NCI-H146 (cell line): ENCODE measurements at regions not wholly inside any gene's neighbourhood (a gene's known extent, or its start where the extent isn't known, plus 50 kb on each side); places are given as distances from the start of the nearest gene placed in this dataset.
"Not testable (repeated sequence)": the region's sequence is repeated elsewhere in the genome, so short reads cannot be mapped to it uniquely, and the experiment has no call there.

Experiments used
- DNase-seq: peaks from one replicate; lab custom pipeline; 2025; lab: John Stamatoyannopoulos, UW

- no peak for DNase-seq
These were observed 71.4 kb downstream of the TLR4 start for GRCh38 chr9:117775591-117775990.

GRCh38 chr9:117777823-117778222 lies 73.6 kb downstream of the TLR4 start:
- no peak for DNase-seq

DNA sequence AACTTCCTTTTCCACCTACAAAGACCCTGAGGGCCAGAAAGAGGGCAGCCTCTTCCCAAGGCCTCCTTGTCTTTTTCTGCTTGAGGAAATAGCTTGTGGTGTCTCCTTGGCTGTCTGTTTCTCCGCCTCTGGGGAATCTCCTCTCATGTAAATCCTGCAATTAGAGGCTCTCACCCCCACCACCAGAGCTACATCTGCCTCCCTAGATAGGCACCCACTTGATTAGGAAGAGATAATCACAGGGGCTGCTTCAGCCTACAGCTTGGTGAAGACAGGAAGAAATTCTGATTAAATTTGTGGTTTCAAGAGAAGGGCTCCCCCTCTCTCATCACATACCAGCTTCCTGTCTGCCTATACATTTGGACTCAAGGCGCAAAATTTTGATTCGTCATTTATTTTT lies 75.6 kb downstream of the TLR4 start:
- DNase-seq: no peak

DNA sequence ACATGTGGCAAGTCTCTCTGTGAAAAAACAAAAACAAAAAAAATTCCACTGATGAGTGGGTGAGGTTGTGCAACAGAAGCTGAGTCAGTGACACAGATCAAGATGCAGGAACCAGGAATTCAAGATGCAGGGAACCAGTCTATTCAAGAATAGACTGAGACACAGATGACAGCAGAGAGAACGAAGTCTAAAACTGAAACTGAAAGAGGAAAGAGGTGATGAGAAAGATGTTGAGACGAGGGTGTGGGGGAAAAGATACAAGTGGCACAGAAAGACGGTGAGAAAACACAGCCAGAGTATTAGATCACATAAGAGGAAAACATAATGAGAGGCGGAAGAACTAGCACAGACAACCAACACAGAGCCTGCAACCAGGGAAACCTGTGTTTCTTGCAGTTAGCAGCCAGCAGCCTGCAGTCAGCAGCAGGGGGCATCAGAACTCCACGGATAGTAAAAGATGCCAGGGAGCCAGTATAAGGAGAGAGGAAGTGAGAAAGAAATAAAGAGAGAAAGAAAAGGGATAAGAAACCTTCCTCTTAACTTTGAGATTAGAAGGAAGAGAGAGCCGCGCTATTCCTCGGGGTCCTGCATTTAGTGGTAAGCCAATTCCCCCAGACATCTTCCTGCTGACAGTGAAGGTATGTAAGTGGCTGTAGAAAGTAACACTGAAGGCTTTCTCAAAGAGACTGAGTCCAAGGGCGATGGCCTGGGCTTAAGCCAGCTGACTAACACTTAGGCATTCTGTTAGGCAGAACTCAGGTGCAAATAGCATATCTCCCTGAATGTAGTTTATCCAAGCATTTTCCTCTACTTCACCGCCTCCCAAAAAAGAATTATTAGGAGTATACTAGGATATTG lies 79.0 kb downstream of the TLR4 start:
- peak; percentile 34 for DNase-seq

GRCh38 chr9:117783828-117784227 lies 79.6 kb downstream of the TLR4 start:
- no peak for DNase-seq

DNA sequence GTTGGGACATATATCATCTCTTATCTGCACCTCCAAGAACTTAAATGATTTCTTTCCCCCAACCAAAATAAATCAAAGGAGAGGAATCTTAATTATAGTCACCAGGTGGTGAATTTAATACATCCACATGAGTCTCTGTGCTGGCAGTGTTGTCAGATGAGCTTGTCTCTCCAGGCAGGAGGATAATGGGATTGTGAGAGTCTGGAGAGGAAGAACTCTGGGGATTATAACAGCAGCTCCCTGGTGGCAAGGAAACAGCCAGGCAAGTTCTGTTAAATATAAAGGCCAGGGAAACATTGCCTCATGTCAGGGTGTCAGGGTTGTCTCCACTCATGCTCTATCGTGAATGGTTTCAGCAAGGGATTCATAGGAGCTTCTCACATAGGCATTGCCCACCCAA lies 80.8 kb downstream of the TLR4 start:
- DNase-seq: no peak

- no peak for DNase-seq
These were observed 83.5 kb downstream of the TLR4 start for GRCh38 chr9:117787746-117788145.

- no peak for DNase-seq
These were observed 91.1 kb downstream of the TLR4 start for GRCh38 chr9:117795271-117795670.

- DNase-seq: no peak
These were observed 92.5 kb downstream of the TLR4 start for GRCh38 chr9:117796681-117797080.

GRCh38 chr9:117800389-117800788 lies 96.2 kb downstream of the TLR4 start:
- DNase-seq: no peak

- no peak for DNase-seq
These were observed 105.5 kb downstream of the TLR4 start for GRCh38 chr9:117809751-117810150.

- no peak for DNase-seq
These were observed 111.1 kb downstream of the TLR4 start for GRCh38 chr9:117815315-117815714.

GRCh38 chr9:117815948-117816347 lies 111.7 kb downstream of the TLR4 start:
- no peak for DNase-seq

DNA sequence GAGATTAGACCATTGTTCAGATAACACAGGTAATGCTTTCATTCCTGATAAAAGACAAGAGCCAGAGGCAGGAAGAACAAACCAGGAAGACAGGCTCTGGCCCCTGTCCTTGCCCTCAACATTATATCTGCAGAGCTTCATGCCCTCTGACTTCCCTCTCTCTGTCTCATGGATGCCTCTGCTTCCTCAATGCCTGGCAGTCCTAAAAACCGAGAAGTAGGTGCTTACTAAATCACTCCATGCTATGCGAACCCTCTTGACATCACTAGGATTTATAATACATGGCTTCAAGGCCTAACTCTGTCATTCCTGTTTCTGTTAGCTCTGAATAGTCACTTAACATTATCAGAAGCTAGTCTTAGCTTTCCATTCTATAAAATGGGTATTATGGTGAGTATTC lies 117.8 kb downstream of the TLR4 start:
- DNase-seq: no peak

DNA sequence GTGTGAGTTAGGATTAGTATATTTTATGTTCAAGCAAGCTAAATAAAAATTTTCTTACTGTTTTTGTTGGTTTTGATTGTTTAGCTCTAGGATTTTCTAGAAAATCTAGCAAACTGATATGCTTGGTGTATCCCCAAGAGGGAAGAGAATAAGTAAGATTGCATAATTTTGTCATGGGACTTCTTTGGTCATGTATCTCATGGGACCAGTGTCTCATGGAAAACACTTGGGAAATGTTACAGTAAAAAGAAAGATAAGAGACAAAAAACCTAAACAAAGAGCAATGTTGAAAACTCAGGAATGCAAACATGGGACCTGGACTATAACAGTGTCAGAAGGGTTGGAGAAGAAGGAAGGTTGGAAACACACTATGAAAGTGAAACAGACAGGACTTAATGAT lies 119.4 kb downstream of the TLR4 start:
- no peak for DNase-seq

DNA sequence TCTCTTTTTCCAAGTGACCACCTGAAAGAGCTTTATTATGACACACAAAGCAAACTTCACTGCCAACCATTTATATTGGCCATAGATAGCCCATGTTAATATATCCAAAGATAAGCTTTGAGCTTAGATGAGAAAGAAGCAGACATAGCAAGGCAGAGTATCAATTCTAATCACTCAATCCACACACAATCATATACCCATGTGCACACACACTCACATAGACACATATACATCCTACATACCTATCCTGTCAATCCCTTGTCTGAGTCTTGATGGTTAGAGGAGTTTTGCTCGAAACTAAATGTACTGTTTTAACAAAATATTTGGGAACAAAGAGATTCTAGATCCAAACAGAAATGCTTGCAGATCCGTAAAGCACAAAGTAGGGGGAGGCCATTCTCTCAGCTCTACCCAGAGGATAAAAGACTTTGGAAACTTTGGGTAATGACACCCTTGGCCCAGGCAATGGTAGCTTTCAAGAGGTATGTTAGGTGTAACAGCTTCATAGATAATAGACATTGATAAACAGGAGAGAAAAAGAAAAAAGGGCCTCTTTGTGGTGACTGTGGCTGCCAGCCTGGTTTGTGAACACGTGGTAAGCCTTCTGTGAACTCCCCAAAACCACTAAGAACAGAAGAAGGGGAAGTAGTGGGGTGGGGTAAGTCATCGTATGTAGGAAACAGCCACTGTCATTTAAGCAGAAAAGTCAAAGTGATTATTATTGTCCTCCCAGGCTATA lies 121.6 kb downstream of the TLR4 start:
- DNase-seq: no peak

- DNase-seq: no peak
These were observed 122.6 kb downstream of the TLR4 start for GRCh38 chr9:117826837-117827236.

DNA sequence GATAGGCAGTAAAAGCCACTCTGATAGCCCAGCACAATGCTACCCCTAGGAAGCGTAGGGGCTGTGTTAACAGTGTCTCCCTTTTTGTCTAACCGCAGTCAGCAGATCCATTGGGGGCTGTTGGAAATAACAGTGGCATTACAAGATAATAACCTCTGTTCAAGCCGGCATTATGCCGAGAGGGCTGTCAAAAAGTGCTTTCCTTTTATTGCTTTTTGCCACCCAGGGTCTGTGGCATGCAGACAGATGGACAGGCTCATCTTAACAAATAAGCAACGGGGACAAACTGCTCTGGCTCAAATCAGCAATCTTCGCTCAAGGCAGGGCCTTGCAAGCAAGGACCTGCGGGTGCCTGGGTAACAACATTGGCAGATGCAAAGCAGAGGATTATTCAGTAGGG lies 123.3 kb downstream of the TLR4 start:
- no peak for DNase-seq

GRCh38 chr9:117828466-117828865 lies 124.3 kb downstream of the TLR4 start:
- DNase-seq: no peak

DNA sequence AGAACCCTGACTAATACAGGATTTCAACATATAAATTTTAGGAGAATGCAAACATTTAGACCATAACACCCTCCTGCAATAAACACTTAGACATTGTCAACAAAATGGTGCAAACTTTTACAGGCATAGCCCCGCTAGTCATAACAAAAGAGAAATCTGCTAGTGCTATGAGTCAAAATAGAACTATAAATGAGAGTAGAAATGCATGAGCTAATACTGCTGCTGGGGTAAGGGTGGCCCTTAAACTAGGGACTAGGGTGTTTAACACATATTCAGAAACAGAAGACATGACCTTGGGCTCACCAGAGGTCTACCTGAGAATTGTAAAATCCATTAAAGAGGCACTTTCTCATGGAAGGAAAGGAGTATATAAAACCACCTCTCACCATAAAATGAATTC lies 131.6 kb downstream of the TLR4 start:
- DNase-seq: no peak

DNA sequence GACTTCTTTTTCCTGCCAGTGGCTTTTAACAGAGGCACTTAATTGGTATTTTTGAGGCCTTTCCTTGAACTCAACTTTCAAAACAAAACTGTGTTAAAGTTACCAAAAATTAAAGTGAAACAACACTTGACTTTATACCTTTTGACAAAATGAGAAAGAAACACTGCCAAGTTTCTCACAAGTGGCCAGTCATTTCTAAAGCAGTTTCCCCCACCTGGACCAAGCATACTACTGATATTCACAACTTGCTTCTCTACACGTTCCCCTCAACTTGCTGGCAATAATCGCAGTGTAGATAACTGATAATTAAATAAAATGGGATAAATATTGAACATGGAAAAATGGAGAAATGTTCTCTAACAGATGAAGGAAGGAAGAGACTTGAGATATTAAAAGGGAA lies 135.7 kb downstream of the TLR4 start:
- no peak for DNase-seq

GRCh38 chr9:117851836-117852461 lies 147.7 kb downstream of the TLR4 start:
- not testable (repeated sequence) for DNase-seq

DNA sequence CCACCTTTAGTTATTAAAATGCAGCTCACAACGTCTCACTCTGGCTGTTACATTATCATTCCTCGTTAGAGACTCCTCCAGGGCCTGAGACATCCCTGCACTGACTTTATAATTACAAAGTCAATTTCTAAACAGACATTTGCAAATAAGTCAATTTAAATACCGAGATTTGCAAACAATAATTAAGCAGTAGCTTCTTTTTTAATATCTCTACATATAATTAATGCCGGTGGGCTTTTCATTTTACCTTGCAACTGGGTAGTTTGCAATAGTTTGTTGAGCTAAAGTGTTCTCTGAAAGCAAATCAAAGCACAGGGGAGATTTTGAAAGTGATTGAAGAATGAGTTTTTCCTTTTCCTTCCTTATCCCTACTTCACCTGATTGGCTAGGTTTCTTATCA lies 154.4 kb downstream of the TLR4 start:
- no peak for DNase-seq
